GM21367 (cell line): ENCODE measurements at regions not wholly inside any gene's neighbourhood (a gene's known extent, or its start where the extent isn't known, plus 50 kb on each side); places are given as distances from the start of the nearest gene placed in this dataset.

ENCODE experiments used
- ATAC-seq: cut with Tn5 transposase; IDR thresholded peaks from one replicate; pipeline ENCODE4 v1.9.1; 2021; ENCODE audit not compliant: unreplicated experiment

- no peak for ATAC-seq
Measured at GRCh38 chr9:79120533-79120932, 451.2 kb upstream of the TLE4 start.

- no peak for ATAC-seq
Measured at GRCh38 chr9:79120941-79121340, 450.8 kb upstream of the TLE4 start.

- no peak for ATAC-seq
Measured at GRCh38 chr9:79123415-79123814, 448.4 kb upstream of the TLE4 start.

- ATAC-seq: no peak
Measured at GRCh38 chr9:79127661-79128060, 444.1 kb upstream of the TLE4 start.

- ATAC-seq: no peak
Measured at GRCh38 chr9:79129865-79130480, 441.8 kb upstream of the TLE4 start.

- ATAC-seq: no peak
Measured at GRCh38 chr9:79131246-79131774, 440.5 kb upstream of the TLE4 start.

- no peak for ATAC-seq
Measured at GRCh38 chr9:79131824-79132377, 439.9 kb upstream of the TLE4 start.

- ATAC-seq: no peak
Measured at GRCh38 chr9:79134654-79135053, 437.1 kb upstream of the TLE4 start.

- ATAC-seq: no peak
Measured at GRCh38 chr9:79135681-79136415, 435.9 kb upstream of the TLE4 start.

GRCh38 chr9:79140751-79141150 lies 431.0 kb upstream of the TLE4 start:
- ATAC-seq: no peak

GRCh38 chr9:79143211-79143610 lies 428.6 kb upstream of the TLE4 start:
- ATAC-seq: no peak

GRCh38 chr9:79145442-79145841 lies 426.3 kb upstream of the TLE4 start:
- no peak for ATAC-seq

- no peak for ATAC-seq
Measured at GRCh38 chr9:79149585-79149984, 422.2 kb upstream of the TLE4 start.

- ATAC-seq: no peak
Measured at GRCh38 chr9:79151791-79152190, 420.0 kb upstream of the TLE4 start.

- ATAC-seq: no peak
Measured at GRCh38 chr9:79152306-79152705, 419.5 kb upstream of the TLE4 start.

- no peak for ATAC-seq
Measured at GRCh38 chr9:79154806-79155205, 417.0 kb upstream of the TLE4 start.

GRCh38 chr9:79155308-79155707 lies 416.5 kb upstream of the TLE4 start:
- ATAC-seq: no peak

- no peak for ATAC-seq
Measured at GRCh38 chr9:79163544-79163943, 408.2 kb upstream of the TLE4 start.

GRCh38 chr9:79164406-79164805 lies 407.4 kb upstream of the TLE4 start:
- no peak for ATAC-seq

- ATAC-seq: no peak
Measured at GRCh38 chr9:79165020-79165780, 406.6 kb upstream of the TLE4 start.

- no peak for ATAC-seq
Measured at GRCh38 chr9:79166005-79166404, 405.8 kb upstream of the TLE4 start.

- ATAC-seq: no peak
Measured at GRCh38 chr9:79170643-79171042, 401.1 kb upstream of the TLE4 start.
